ENCODE measurements at regions not wholly inside any gene's neighbourhood (a gene's known extent, or its start where the extent isn't known, plus 50 kb on each side); places are given as distances from the start of the nearest gene placed in this dataset.

DNA sequence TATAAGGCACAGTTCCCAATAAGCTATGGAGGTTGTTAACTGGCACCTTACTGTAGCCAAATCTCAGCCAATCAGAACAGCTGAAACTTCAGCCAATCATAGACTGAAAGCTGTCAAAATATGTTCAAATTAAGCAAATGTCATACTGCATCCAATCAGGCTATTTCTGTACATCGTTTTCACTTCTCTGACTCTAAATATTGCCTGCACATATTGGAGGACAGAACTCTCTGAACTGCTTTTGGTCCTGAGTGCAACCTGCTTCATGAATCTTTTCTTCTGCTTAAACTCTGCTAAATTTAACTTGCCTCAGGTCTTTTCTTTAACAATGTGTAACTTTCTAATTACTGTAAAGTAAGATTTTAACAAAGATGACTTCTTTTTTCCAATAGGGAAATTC, 1198.9 kb upstream of the PCDH7 start:
- Histone ChIP-seq H3K9me3 (ENCODE audit: severe bottlenecking) (no peaks in the 10 kb centered on the region), H3K27ac (no peak overlapping the region), H3K4me3 (ENCODE audit: low read depth, low read length) (no peak overlapping the region), H3K36me3 (no peaks in the 10 kb centered on the region), H3K27me3 (ENCODE audit: insufficient read depth, low read depth, severe bottlenecking) (no peaks in the 10 kb centered on the region)
- no peak for DNase-seq
- TF ChIP-seq CTCF (IDR thresholded peaks at IDR 0.05; ENCODE audit: low read depth, low read length): no peak

DNA sequence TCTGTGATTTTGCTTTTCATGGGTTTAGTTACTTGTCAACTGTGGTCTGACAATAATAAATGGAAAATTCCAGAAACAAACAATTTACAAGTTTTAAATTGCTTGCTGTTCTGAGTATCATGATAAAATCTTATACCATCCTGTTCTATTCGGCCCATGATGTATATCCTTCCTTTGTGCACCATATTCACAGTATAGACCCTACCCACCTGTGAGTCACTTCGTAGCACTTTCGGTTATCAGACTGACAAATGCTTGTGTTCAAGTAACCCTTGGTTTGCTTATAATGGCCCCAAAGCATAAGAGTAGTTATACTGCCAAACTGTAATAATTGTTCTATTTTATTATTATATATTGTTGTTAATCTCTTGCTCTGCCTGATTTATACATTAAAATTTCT, 1183.4 kb upstream of the PCDH7 start:
- no peak for DNase-seq
- Histone ChIP-seq H3K4me3 (ENCODE audit: low read depth, low read length) (no peak overlapping the region), H3K9me3 (ENCODE audit: severe bottlenecking) (no peaks in the 10 kb centered on the region), H3K36me3 (no peaks in the 10 kb centered on the region), H3K27ac (no peak overlapping the region), H3K27me3 (ENCODE audit: insufficient read depth, low read depth, severe bottlenecking) (no peaks in the 10 kb centered on the region)
- TF ChIP-seq CTCF (IDR thresholded peaks at IDR 0.05; ENCODE audit: low read depth, low read length): no peak

DNA sequence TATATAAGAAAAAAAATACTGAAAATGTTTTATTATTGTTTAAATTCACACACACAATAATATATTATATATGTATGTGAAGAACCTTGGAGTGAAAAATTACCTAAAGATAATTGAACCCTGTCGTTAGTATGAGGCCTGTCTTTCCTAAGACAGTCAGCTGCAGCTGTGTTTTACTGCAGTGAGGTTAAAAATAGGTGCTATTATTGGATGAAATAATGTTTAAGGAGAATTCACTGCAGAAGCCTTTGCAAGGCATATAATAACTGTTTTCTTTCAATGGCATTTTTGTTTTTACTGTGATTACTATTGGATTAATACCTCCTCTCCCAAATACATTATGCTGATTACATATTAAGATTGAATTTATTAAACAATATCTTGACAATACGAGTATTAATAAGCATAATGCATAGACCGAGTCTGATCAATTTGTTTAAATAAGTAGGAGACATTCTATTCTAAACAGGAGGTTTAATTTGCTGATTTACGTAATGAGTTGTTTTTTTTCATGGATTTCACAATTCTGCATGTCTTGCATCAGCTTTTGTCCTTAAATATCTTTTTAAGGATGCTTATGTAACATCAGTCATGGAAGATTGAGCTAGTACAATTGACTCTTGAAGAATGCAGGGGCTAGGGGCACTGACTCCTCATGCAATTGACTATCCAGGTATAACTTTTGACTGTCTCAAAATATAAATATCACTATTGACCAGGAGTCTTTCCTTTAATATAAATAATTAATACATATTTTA, 1181.1 kb upstream of the PCDH7 start:
- no peak for TF ChIP-seq CTCF (IDR thresholded peaks at IDR 0.05; ENCODE audit: low read depth, low read length)
- no peak for DNase-seq
- Histone ChIP-seq H3K36me3 (no peaks in the 10 kb centered on the region), H3K9me3 (ENCODE audit: severe bottlenecking) (no peaks in the 10 kb centered on the region), H3K27ac (no peak overlapping the region), H3K27me3 (ENCODE audit: insufficient read depth, low read depth, severe bottlenecking) (no peaks in the 10 kb centered on the region), H3K4me3 (ENCODE audit: low read depth, low read length) (no peak overlapping the region)

DNA sequence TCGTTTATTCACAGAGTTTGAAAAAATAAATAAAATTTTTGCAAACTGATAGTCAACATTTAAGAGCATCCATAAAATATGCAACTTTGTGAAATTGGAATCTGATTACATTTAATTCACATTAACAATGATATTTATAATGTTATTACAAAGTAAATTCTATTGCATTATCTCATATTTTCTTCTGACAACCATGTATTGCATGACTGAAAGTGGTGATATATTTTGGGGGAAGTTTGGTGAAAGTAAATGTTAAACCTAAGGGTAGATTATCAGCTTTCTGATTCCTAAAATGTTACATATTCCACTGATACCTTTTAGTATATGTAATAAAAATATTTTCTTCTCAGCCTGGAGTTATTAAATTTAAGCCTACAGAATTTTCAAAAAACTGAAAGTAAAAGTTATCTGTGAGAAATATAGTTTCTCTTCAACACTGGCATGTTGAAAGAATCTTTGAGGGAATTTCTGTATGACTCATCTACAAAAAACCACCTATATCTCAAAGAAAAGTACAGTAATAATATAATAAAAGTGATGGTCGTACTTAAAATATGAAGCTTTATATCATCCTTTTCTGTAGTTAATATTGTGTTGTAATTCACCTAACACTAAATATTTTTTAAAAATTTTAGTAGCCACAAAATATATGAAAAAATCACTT, 1179.6 kb upstream of the PCDH7 start:
- no peaks in the 10 kb centered on the region for H3K36me3 ChIP-seq
- no peak for TF ChIP-seq CTCF (IDR thresholded peaks at IDR 0.05; ENCODE audit: low read depth, low read length)
- DNase-seq: no peak
- no peaks in the 10 kb centered on the region for H3K9me3 ChIP-seq (ENCODE audit: severe bottlenecking)
- no peak overlapping the region for H3K4me3 ChIP-seq (ENCODE audit: low read depth, low read length)
- H3K27ac ChIP-seq: no peak overlapping the region
- H3K27me3 ChIP-seq (ENCODE audit: insufficient read depth, low read depth, severe bottlenecking): no peaks in the 10 kb centered on the region

DNA sequence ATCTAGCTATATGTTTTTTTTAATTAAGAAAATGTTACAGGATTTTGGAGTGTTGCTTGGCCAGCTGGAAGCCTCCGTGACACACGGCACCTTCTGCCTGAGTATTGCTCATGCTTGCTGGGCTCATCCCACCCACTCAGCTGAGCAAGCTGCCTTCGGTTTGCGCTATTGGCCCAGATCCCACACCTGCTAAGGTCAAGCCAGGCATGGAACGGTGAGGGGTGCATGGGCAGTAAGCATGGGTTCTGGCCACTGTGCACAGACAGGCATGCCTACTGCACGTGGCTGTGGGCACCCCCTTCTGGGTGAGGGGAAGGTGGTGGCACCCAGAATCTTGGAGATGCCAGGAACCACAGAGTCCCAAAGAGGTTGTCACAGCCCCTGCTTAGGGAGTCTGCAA, 1178.4 kb upstream of the PCDH7 start:
- Histone ChIP-seq H3K36me3 (no peaks in the 10 kb centered on the region), H3K27me3 (ENCODE audit: insufficient read depth, low read depth, severe bottlenecking) (no peaks in the 10 kb centered on the region), H3K4me3 (ENCODE audit: low read depth, low read length) (no peak overlapping the region), H3K9me3 (ENCODE audit: severe bottlenecking) (no peaks in the 10 kb centered on the region), H3K27ac (no peak overlapping the region)
- TF ChIP-seq CTCF (IDR thresholded peaks at IDR 0.05; ENCODE audit: low read depth, low read length): no peak
- no peak for DNase-seq

All from WERI-Rb-1 (cell line).